Aorta (tissue), 5 donors: ENCODE measurements at regions not wholly inside any gene's neighbourhood (a gene's known extent, or its start where the extent isn't known, plus 50 kb on each side); places are given as distances from the start of the nearest gene placed in this dataset.

ENCODE experiments used
- ATAC-seq: fragments of 200-7000 bp; cut with Tn5 transposase; one replicate; pipeline ENCODE4 v1.9.1; 2022; ENCODE audit warnings: moderate library complexity; ENCODE audit not compliant: low FRiP score
- DNase-seq, 2 donors: peaks; one replicate each; pipeline ENCODE4 v3.0.0-alpha.2; 2020
- H3K27ac ChIP-seq, 2 donors: one replicate each; pipeline ENCODE4 v1.5.1; 2013; ENCODE audit warnings: low read length in 2 of 2, mild to moderate bottlenecking in 2 of 2, moderate library complexity in 2 of 2, control low read depth in 1 of 2, inconsistent platforms in 1 of 2, low read depth in 1 of 2
- H3K27me3 ChIP-seq, 2 donors: one replicate each; pipeline ENCODE4 v1.6.1; 2013; ENCODE audit warnings: control low read depth in 1 of 2, low read length in 1 of 2, mild to moderate bottlenecking in 1 of 2, moderate library complexity in 1 of 2; ENCODE audit not compliant: insufficient read depth in 2 of 2, control insufficient read depth in 1 of 2
- H3K36me3 ChIP-seq, 2 donors: one replicate each; pipeline ENCODE4 v1.6.1; 2013; ENCODE audit warnings: control low read depth in 1 of 2, low read length in 1 of 2, mild to moderate bottlenecking in 1 of 2; ENCODE audit not compliant: insufficient read depth in 2 of 2, control insufficient read depth in 1 of 2
- H3K4me1 ChIP-seq, 2 donors: one replicate each; pipeline ENCODE4 v1.6.1; 2013; ENCODE audit warnings: low read length in 2 of 2, control low read depth in 1 of 2, mild to moderate bottlenecking in 1 of 2, moderate library complexity in 1 of 2; ENCODE audit not compliant: insufficient read depth in 2 of 2, control insufficient read depth in 1 of 2
- H3K4me3 ChIP-seq, 2 donors: one replicate each; pipeline ENCODE4 v1.5.1; 2013; ENCODE audit warnings: low read length in 2 of 2, control low read depth in 1 of 2, mild to moderate bottlenecking in 1 of 2
- H3K9me3 ChIP-seq: one replicate; pipeline ENCODE4 v1.6.1; 2013; ENCODE audit warnings: mild to moderate bottlenecking, low read length; ENCODE audit not compliant: control insufficient read depth
- WGBS, 2 donors: extraction: QIAGEN DNeasy Blood & Tissue Kit; methylation state at CpG; one replicate each; pipeline ENCODE4 v1.1.7; 2013; 5-methylcytosine and 5-hydroxymethylcytosine counted together
- intact Hi-C, 2 donors: fragments of 100-400 bp; cut with DNase I; formaldehyde crosslinking; loops; one replicate each; pipeline versions ENCODE4 v1.14.2 to v1.15.0; 2022
- donor health status: healthy with polysubstance abuse.
- donor health status: Bipolar disorder and iron deficiency.
- donor health status: DM: no; HTN: no; CAD: no.
- donor health status: DM: no; HTN: no; CAD: no.
- donor health status: DM: yes; HTN: yes; CAD: no.

DNA sequence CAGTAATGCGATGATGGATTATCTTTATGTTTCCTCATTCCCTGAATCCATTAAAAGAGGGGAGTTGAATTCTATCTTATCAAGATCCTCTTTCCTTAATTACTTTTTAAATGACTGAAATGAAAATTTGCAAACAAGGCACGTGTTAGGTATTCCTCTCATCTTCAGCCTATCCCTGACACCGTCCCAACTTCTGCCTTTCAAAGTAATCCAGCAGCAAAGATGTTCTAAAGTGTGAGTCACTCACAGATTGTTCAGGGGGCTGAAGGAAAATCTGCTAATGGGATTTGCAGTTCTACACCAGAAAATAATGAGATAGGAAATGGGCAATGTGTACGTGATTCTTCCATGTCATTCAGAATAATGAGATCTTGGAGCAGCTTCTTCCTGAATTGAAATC lies 403.0 kb downstream of the ARHGEF28 start:
- DNase-seq, result no peak
- no peak overlapping the region for H3K27ac ChIP-seq
- no peaks in the 10 kb centered on the region for H3K27me3 ChIP-seq
- no peaks in the 10 kb centered on the region for H3K36me3 ChIP-seq
- no peak for ATAC-seq
- no peak overlapping the region for H3K4me3 ChIP-seq
- H3K9me3 ChIP-seq, result no peaks in the 10 kb centered on the region
- WGBS, 2 donors, result 93% methylated on average over 4 of the region's 4 CpGs
- intact Hi-C loops, result no loop called here
- H3K4me1 ChIP-seq, result no peaks in the 10 kb centered on the region

DNA sequence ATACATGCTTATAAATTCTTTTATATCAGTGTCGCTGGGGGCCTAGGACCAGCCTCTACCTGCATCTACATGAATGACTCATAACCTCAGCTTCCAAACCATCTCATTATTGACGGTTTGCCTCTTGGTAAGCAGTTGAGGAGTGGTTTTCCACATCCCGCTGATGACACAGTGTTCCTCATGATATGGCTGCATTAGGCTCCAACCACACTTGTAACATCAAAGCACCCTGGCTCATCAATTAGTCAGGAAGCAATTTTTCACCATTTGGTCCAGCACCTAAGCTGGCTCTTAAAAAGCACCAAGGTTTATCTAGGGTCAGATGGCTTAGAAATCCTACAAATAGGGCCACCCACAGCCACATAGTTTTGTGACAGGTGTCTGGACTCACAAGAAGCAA lies 402.4 kb downstream of the ARHGEF28 start:
- no peaks in the 10 kb centered on the region for H3K9me3 ChIP-seq
- H3K36me3 ChIP-seq, result no peaks in the 10 kb centered on the region
- WGBS, 2 donors, result 90 to 92% methylated on average over 3 of the region's 3 CpGs
- H3K27me3 ChIP-seq, result no peaks in the 10 kb centered on the region
- no peaks in the 10 kb centered on the region for H3K4me1 ChIP-seq
- DNase-seq (no peak), ATAC-seq (no peak)
- H3K4me3 ChIP-seq, result no peak overlapping the region
- intact Hi-C loops, result no loop called here
- H3K27ac ChIP-seq, result no peak overlapping the region

DNA sequence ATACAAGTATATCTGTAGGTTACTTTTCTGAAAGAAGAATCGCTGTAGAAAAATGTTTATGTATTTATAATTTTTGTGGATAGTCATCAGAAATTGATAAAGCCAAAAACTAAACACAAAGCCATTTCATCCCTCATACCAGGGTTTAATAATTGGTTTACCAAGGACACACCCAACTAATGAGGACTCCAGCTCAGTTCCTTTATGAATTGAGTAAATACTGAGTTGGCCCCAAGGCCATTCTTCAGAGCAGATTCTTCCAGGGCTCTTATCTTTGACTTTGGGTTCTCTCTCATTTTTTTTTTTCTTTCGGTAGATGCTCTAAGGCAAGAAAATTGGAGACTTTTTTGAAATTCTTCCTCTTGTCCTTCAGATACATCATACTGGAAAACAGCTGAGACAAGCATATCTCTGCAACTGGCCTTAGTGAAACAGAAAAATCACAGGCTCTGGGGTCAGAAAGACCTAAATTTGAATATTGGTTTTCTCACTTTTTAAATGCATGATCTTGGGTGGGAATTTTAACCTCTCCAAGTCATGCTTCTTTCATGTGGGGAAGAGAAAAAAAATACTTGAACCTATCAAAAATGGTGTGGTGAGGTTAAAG lies 401.8 kb downstream of the ARHGEF28 start:
- H3K4me1 ChIP-seq, result no peaks in the 10 kb centered on the region
- H3K27ac ChIP-seq, result no peak overlapping the region
- ATAC-seq (no peak), DNase-seq (no peak)
- no peaks in the 10 kb centered on the region for H3K27me3 ChIP-seq
- intact Hi-C loops, result no loop called here
- H3K9me3 ChIP-seq, result no peaks in the 10 kb centered on the region
- whole genome bisulfite sequencing, 2 donors, result 92 to 97% methylated on average over 2 of the region's 2 CpGs
- no peak overlapping the region for H3K4me3 ChIP-seq
- no peaks in the 10 kb centered on the region for H3K36me3 ChIP-seq

DNA sequence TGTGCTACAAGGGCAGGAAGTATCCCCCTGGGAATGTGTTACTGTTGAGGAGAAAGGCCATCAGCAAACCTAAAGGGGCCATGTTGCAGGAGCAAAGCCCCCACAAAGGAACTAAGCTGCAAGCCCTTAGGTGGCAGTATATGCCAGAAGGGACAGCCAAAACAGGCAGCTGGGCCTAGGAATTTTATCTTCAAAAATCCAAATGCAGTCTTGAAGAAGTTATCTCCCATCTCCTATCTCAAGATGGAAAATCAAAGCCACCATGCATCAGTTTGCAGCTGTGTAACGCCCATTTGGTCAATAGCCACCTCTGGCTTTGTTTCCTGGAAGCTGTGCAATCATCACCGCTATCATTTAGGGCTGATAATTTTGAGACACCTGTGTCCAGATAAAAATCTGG lies 400.3 kb downstream of the ARHGEF28 start:
- no peak overlapping the region for H3K27ac ChIP-seq
- H3K27me3 ChIP-seq, result no peaks in the 10 kb centered on the region
- H3K9me3 ChIP-seq, result no peaks in the 10 kb centered on the region
- no peaks in the 10 kb centered on the region for H3K4me1 ChIP-seq
- no peak for ATAC-seq
- DNase-seq, result no peak
- H3K4me3 ChIP-seq, result no peak overlapping the region
- WGBS, 2 donors, result 93% methylated on average over 2 of the region's 2 CpGs
- no peaks in the 10 kb centered on the region for H3K36me3 ChIP-seq
- intact Hi-C loops, result no loop called here

DNA sequence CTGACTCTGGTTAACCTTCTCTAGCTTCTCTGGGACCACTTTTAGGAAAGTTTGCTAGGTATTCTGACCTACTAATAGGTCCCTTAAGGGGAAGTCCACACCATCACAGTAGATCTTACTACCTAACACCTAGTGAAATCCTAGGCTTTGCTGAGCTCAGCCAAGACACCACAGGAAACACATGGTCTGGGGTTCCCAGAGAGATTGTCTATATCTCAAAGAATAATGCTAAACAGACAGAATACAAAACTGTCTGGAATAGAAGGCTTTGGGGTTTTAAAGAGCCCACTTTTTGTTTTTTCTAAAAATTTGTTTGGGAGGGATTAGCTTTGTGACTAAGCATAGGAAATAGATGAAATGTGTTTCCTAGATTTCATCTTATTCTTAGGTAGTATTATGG lies 395.1 kb downstream of the ARHGEF28 start:
- no peaks in the 10 kb centered on the region for H3K27me3 ChIP-seq
- H3K9me3 ChIP-seq, result no peaks in the 10 kb centered on the region
- H3K4me1 ChIP-seq, result no peaks in the 10 kb centered on the region
- ATAC-seq, result no peak
- intact Hi-C loops, result no loop called here
- no peak for DNase-seq
- no peaks in the 10 kb centered on the region for H3K36me3 ChIP-seq
- H3K4me3 ChIP-seq, result no peak overlapping the region
- H3K27ac ChIP-seq, result no peak overlapping the region

DNA sequence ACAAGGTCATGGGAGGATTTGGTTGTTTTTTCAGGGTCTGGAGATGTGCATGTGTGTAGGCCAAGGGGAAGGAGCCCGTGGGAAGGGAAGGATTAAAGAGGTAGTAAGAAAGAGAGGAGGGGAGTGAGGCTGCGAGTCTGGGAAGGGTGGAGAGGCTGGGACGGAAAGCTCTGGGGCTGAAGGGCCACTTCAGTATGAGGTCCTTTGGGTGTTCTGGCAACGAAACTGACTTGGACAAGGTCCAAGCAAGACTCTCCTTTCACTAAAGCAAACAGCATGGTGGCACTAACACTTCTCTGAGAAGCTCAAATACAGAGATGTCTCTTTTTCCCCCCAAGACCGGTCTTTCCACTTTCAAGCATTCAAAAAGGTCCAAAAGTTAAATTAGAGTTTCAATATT lies 394.5 kb downstream of the ARHGEF28 start:
- Histone ChIP-seq H3K4me3 (no peak overlapping the region), H3K27me3 (no peaks in the 10 kb centered on the region), H3K27ac (no peak overlapping the region), H3K9me3 (no peaks in the 10 kb centered on the region), H3K4me1 (no peaks in the 10 kb centered on the region), H3K36me3 (no peaks in the 10 kb centered on the region)
- intact Hi-C loops, result no loop called here
- DNase-seq (no peak), ATAC-seq (no peak)
- WGBS, 2 donors, result 85% methylated on average over 5 of the region's 5 CpGs

DNA sequence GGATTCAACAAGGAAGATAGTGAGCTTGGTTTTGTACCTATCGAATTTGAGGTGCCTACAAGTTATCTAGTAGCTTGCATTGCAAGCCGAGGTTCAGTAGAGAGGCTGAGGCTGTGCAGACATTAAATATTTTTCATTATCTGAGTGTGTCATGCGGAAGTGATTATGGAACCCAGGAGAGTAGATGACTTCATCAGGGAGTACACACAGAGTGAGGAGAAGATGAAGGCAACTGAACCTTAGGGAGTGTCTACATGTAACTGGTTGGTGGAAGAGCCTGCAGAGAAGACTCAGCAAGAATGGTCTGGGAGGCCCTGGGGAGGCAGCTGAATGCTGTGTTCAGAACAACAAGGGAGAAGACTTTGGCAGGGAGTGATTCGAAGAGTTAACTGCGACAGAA lies 393.9 kb downstream of the ARHGEF28 start:
- no peaks in the 10 kb centered on the region for H3K4me1 ChIP-seq
- intact Hi-C loops, result no loop called here
- H3K27me3 ChIP-seq, result no peaks in the 10 kb centered on the region
- no peaks in the 10 kb centered on the region for H3K36me3 ChIP-seq
- H3K4me3 ChIP-seq, result no peak overlapping the region
- no peak for DNase-seq
- no peaks in the 10 kb centered on the region for H3K9me3 ChIP-seq
- ATAC-seq, result no peak
- WGBS, 2 donors, result 93 to 95% methylated on average over 5 of the region's 5 CpGs
- H3K27ac ChIP-seq, result no peak overlapping the region

DNA sequence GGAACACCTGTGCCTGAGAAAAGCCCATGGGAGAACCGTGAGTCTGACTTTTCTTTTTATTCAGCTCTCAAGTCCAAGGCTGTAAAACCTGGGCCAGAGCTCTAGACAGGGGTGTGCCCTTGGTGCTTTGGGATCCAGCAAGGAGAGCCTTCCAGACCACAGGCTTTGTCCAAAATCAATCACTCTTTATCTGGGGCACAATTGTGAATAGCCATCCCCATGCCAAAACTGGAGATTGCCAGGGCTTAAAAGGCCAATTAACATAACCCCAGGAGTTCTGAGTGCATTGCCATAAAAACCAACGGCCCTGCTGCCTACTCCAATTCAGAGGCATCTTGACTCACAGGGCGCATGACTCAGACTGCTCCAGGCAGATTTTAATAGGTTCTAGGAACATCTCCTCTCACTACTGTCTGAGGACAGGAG lies 391.8 kb downstream of the ARHGEF28 start:
- no peaks in the 10 kb centered on the region for H3K4me1 ChIP-seq
- no peak for ATAC-seq

DNA sequence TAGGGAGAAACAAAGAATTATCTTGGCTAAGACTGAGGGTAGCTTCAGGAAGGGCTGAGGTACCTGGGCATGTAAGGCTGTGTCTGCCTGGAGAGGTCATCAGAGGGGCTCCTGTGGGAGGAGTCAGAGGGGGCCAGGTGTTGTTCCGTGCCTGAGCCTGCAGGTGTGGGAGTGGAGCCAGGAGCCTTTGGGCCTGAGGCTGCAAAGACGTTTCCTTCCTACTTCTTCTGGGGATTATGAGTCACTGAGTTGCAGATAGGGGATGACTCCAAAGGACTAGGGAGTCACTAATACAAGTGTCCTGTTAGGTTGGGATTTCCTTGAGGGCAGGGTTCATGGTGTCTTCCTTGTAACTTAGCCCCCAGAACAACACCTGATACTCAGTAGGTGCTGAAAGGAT lies 391.1 kb downstream of the ARHGEF28 start:
- Histone ChIP-seq H3K27ac (no peak overlapping the region), H3K4me3 (no peak overlapping the region), H3K9me3 (no peaks in the 10 kb centered on the region), H3K4me1 (no peaks in the 10 kb centered on the region), H3K27me3 (no peaks in the 10 kb centered on the region), H3K36me3 (no peaks in the 10 kb centered on the region)
- ATAC-seq (peak; percentile 31), DNase-seq (no peak)
- intact Hi-C loops, result no loop called here
- WGBS, 2 donors, result 61 to 63% methylated on average over 2 of the region's 2 CpGs

More for the DNA sequence above, 391.8 kb downstream of the ARHGEF28 start:
- H3K4me3 ChIP-seq, result no peak overlapping the region
- H3K27ac ChIP-seq, result no peak overlapping the region
- no peaks in the 10 kb centered on the region for H3K27me3 ChIP-seq
- intact Hi-C loops, result no loop called here
- no peaks in the 10 kb centered on the region for H3K36me3 ChIP-seq
- 30 to 41% methylated on average over 3 of the region's 3 CpGs for WGBS, 2 donors
- DNase-seq, result no peak
- no peaks in the 10 kb centered on the region for H3K9me3 ChIP-seq
